ENCODE measurements at regions not wholly inside any gene's neighbourhood (a gene's known extent, or its start where the extent isn't known, plus 50 kb on each side); places are given as distances from the start of the nearest gene placed in this dataset.

DNA sequence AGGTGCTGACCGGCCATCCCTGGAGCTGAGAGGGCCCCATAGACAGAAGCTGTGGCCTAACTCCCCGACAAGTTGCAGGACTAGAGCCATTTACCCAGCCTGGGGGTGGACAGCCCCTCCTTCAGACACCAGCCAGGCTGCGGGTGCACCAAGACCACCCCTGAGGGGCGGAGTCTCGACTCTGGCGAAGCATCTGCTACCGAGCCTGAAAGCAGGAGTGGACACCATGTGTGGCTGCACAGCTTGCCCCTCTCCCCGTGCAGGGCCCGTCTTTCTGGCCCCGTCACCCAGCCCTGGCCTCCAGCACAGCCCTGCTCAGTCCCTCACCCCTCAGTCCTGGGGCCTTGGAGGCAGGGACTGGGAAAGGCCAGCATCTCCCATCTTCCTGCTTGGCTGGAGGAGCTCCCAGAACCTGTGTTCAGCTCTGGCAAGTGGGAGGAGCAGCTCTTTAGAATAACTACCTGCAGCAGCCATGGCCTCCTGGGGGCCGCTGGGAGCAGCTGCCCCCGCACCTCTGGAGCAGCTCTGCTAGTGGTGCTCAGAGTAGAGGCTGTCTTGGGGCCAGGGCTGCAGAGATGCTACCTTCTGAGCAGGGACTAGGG lies 275.8 kb downstream of the NDUFA10 start:
- Histone ChIP-seq H3K36me3 (ENCODE audit: control insufficient read depth, insufficient read depth, low read length) (no peaks in the 10 kb centered on the region), H3K4me3 (ENCODE audit: low read length) (no peak overlapping the region), H3K27ac (ENCODE audit: low read length) (no peak overlapping the region), H3K27me3 (ENCODE audit: control insufficient read depth, insufficient read depth, low read length) (no peaks in the 10 kb centered on the region), H3K4me1 (ENCODE audit: control insufficient read depth, insufficient read depth, low read length) (no peaks in the 10 kb centered on the region), H3K9me3 (ENCODE audit: control insufficient read depth, insufficient read depth, low read length) (no peaks in the 10 kb centered on the region)
- WGBS (ENCODE audit: insufficient coverage, insufficient read length), result no CpG with 5 or more reads among the region's 12 CpGs
- DNase-seq (ENCODE audit: low read depth, low spot score), result no peak

DNA sequence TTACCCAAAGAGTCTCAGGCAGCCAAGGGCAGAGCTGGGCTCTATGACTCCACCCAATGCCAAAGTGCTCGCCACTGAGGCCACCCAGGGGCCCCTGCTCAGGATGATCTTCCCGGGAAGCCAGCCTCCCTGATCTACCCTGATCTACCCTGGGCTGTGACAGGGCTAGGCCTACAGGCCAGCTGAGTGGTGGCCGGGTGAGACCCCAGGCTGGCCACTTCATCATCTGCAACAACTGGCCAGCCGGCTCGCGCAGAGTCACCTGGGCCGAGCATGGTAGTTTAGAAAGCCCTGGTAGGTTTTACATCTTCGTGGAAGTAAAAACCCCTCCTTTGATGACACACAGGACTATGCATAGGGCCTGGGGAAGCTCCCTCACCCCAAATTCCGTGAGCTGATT lies 276.3 kb downstream of the NDUFA10 start:
- no CpG with 5 or more reads among the region's 9 CpGs for WGBS (ENCODE audit: insufficient coverage, insufficient read length)
- Histone ChIP-seq H3K4me1 (ENCODE audit: control insufficient read depth, insufficient read depth, low read length) (no peaks in the 10 kb centered on the region), H3K4me3 (ENCODE audit: low read length) (no peak overlapping the region), H3K9me3 (ENCODE audit: control insufficient read depth, insufficient read depth, low read length) (no peaks in the 10 kb centered on the region), H3K36me3 (ENCODE audit: control insufficient read depth, insufficient read depth, low read length) (no peaks in the 10 kb centered on the region), H3K27ac (ENCODE audit: low read length) (no peak overlapping the region), H3K27me3 (ENCODE audit: control insufficient read depth, insufficient read depth, low read length) (no peaks in the 10 kb centered on the region)
- no peak for DNase-seq (ENCODE audit: low read depth, low spot score)

GRCh38 chr2:239747771-239748170 lies 277.4 kb downstream of the NDUFA10 start:
- H3K4me3 ChIP-seq (ENCODE audit: low read length), result no peak overlapping the region
- H3K27ac ChIP-seq (ENCODE audit: low read length), result no peak overlapping the region
- DNase-seq (ENCODE audit: low read depth, low spot score), result no peak
- no peaks in the 10 kb centered on the region for H3K4me1 ChIP-seq (ENCODE audit: control insufficient read depth, insufficient read depth, low read length)
- no CpG with 5 or more reads among the region's 5 CpGs for WGBS (ENCODE audit: insufficient coverage, insufficient read length)
- H3K27me3 ChIP-seq (ENCODE audit: control insufficient read depth, insufficient read depth, low read length), result no peaks in the 10 kb centered on the region
- H3K9me3 ChIP-seq (ENCODE audit: control insufficient read depth, insufficient read depth, low read length), result no peaks in the 10 kb centered on the region
- no peaks in the 10 kb centered on the region for H3K36me3 ChIP-seq (ENCODE audit: control insufficient read depth, insufficient read depth, low read length)

GRCh38 chr2:239747274-239747673 lies 277.9 kb downstream of the NDUFA10 start:
- DNase-seq (ENCODE audit: low read depth, low spot score), result no peak
- H3K27me3 ChIP-seq (ENCODE audit: control insufficient read depth, insufficient read depth, low read length), result no peaks in the 10 kb centered on the region
- H3K36me3 ChIP-seq (ENCODE audit: control insufficient read depth, insufficient read depth, low read length), result no peaks in the 10 kb centered on the region

DNA sequence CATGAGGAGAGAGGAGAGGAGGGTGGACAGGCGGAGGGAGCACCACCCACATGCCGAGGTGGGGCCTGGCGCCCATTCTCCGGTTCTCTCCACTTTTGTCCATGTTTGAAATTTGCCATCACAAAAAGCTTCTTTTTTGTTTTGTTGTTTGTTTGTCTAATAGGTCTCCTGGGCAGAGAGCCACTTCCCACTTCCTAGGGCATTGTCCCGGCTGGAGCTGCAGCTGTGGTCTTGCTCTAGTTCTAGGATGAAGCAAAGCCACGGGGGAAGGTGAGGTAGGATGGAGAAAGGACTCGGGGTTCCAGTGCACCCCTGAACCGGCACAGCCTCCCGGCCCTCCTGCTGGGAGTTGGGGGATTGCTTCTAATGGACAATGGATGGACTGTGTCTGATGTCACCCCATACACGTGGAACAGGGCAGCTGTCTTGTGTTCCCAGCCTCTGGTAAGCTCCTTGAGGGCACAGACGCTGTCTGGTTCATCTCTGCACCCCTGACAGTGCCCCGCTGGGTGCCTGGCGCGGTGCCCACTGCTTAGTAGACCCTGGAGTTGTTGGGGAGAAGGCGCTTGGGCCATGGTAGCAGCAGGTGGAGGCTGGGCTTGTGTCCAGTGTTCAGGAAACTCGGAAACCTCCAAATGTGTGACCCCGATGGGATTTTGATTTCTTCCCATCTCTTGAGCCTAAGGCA lies 278.4 kb downstream of the NDUFA10 start:
- DNase-seq (ENCODE audit: low read depth, low spot score), result no peak
- H3K27ac ChIP-seq (ENCODE audit: low read length), result no peak overlapping the region
- no peaks in the 10 kb centered on the region for H3K27me3 ChIP-seq (ENCODE audit: control insufficient read depth, insufficient read depth, low read length)
- H3K9me3 ChIP-seq (ENCODE audit: control insufficient read depth, insufficient read depth, low read length), result no peaks in the 10 kb centered on the region
- H3K36me3 ChIP-seq (ENCODE audit: control insufficient read depth, insufficient read depth, low read length), result no peaks in the 10 kb centered on the region
- WGBS (ENCODE audit: insufficient coverage, insufficient read length), result no CpG with 5 or more reads among the region's 17 CpGs
- H3K4me3 ChIP-seq (ENCODE audit: low read length), result no peak overlapping the region
- no peaks in the 10 kb centered on the region; the same call in 1 of the 2 replicates for H3K4me1 ChIP-seq (ENCODE audit: control insufficient read depth, insufficient read depth, low read length)

More at GRCh38 chr2:239747274-239747673, 277.9 kb downstream of the NDUFA10 start:
- no peak overlapping the region for H3K4me3 ChIP-seq (ENCODE audit: low read length)
- no peak overlapping the region for H3K27ac ChIP-seq (ENCODE audit: low read length)
- H3K9me3 ChIP-seq (ENCODE audit: control insufficient read depth, insufficient read depth, low read length), result no peaks in the 10 kb centered on the region
- H3K4me1 ChIP-seq (ENCODE audit: control insufficient read depth, insufficient read depth, low read length), result no peaks in the 10 kb centered on the region; the same call in 1 of the 2 replicates
- no CpG with 5 or more reads among the region's 16 CpGs for WGBS (ENCODE audit: insufficient coverage, insufficient read length)

GRCh38 chr2:239745386-239746227 lies 279.5 kb downstream of the NDUFA10 start:
- WGBS (ENCODE audit: insufficient coverage, insufficient read length), result no CpG with 5 or more reads among the region's 24 CpGs
- no peaks in the 10 kb centered on the region for H3K9me3 ChIP-seq (ENCODE audit: control insufficient read depth, insufficient read depth, low read length)
- H3K36me3 ChIP-seq (ENCODE audit: control insufficient read depth, insufficient read depth, low read length), result no peaks in the 10 kb centered on the region
- H3K27ac ChIP-seq (ENCODE audit: low read length), result no peak overlapping the region
- no peaks in the 10 kb centered on the region; the same call in 1 of the 2 replicates for H3K4me1 ChIP-seq (ENCODE audit: control insufficient read depth, insufficient read depth, low read length)
- DNase-seq (ENCODE audit: low read depth, low spot score), result no peak
- H3K4me3 ChIP-seq (ENCODE audit: low read length), result no peak overlapping the region
- H3K27me3 ChIP-seq (ENCODE audit: control insufficient read depth, insufficient read depth, low read length), result no peaks in the 10 kb centered on the region

- no peaks in the 10 kb centered on the region for H3K36me3 ChIP-seq (ENCODE audit: control insufficient read depth, insufficient read depth, low read length)
- no peaks in the 10 kb centered on the region for H3K9me3 ChIP-seq (ENCODE audit: control insufficient read depth, insufficient read depth, low read length)
- H3K27ac ChIP-seq (ENCODE audit: low read length), result no peak overlapping the region
- DNase-seq (ENCODE audit: low read depth, low spot score), result no peak
- no CpG with 5 or more reads among the region's 22 CpGs for WGBS (ENCODE audit: insufficient coverage, insufficient read length)
- no peaks in the 10 kb centered on the region for H3K27me3 ChIP-seq (ENCODE audit: control insufficient read depth, insufficient read depth, low read length)
- H3K4me1 ChIP-seq (ENCODE audit: control insufficient read depth, insufficient read depth, low read length), result no peaks in the 10 kb centered on the region; the same call in 1 of the 2 replicates
- no peak overlapping the region for H3K4me3 ChIP-seq (ENCODE audit: low read length)
Measured at GRCh38 chr2:239744706-239745340, 280.3 kb downstream of the NDUFA10 start.

DNA sequence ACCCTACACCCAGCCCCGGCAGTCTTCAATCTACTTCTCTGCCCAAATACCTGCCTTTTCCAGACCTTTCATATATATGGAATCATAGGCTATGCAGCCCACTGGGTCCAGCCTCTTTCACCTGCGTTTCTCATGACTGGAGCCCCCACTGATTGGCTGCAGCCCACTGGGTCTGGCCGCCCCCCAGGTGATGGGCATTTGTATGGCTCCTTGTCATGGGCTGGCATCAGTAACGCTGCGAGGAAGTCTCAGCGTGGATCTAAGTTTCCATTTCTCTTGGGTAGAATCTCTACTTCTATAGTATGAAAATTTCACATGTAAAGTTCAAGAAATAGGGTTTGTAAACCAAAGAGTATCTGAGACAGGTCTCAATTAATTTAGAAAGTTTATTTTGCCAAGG lies 281.9 kb downstream of the NDUFA10 start:
- no peak overlapping the region for H3K27ac ChIP-seq (ENCODE audit: low read length)
- no CpG with 5 or more reads among the region's 6 CpGs for WGBS (ENCODE audit: insufficient coverage, insufficient read length)

GRCh38 chr2:239742377-239742776 lies 282.8 kb downstream of the NDUFA10 start:
- no CpG with 5 or more reads among the region's 15 CpGs for WGBS (ENCODE audit: insufficient coverage, insufficient read length)
- no peaks in the 10 kb centered on the region for H3K9me3 ChIP-seq (ENCODE audit: control insufficient read depth, insufficient read depth, low read length)
- no peaks in the 10 kb centered on the region for H3K27me3 ChIP-seq (ENCODE audit: control insufficient read depth, insufficient read depth, low read length)
- no peak overlapping the region for H3K4me3 ChIP-seq (ENCODE audit: low read length)
- no peak overlapping the region for H3K27ac ChIP-seq (ENCODE audit: low read length)
- H3K4me1 ChIP-seq (ENCODE audit: control insufficient read depth, insufficient read depth, low read length), result no peaks in the 10 kb centered on the region; the same call in 1 of the 2 replicates
- DNase-seq (ENCODE audit: low read depth, low spot score), result no peak
- H3K36me3 ChIP-seq (ENCODE audit: control insufficient read depth, insufficient read depth, low read length), result no peaks in the 10 kb centered on the region

More for the DNA sequence above, 281.9 kb downstream of the NDUFA10 start:
- Histone ChIP-seq H3K36me3 (ENCODE audit: control insufficient read depth, insufficient read depth, low read length) (no peaks in the 10 kb centered on the region), H3K4me3 (ENCODE audit: low read length) (no peak overlapping the region), H3K4me1 (ENCODE audit: control insufficient read depth, insufficient read depth, low read length) (no peaks in the 10 kb centered on the region; the same call in 1 of the 2 replicates), H3K27me3 (ENCODE audit: control insufficient read depth, insufficient read depth, low read length) (no peaks in the 10 kb centered on the region), H3K9me3 (ENCODE audit: control insufficient read depth, insufficient read depth, low read length) (no peaks in the 10 kb centered on the region)
- no peak for DNase-seq (ENCODE audit: low read depth, low spot score)

- WGBS (ENCODE audit: insufficient coverage, insufficient read length), result no CpG with 5 or more reads among the region's 8 CpGs
- no peaks in the 10 kb centered on the region; the same call in 1 of the 2 replicates for H3K4me1 ChIP-seq (ENCODE audit: control insufficient read depth, insufficient read depth, low read length)
- no peak overlapping the region for H3K27ac ChIP-seq (ENCODE audit: low read length)
- no peak overlapping the region for H3K4me3 ChIP-seq (ENCODE audit: low read length)
- no peaks in the 10 kb centered on the region for H3K27me3 ChIP-seq (ENCODE audit: control insufficient read depth, insufficient read depth, low read length)
- H3K36me3 ChIP-seq (ENCODE audit: control insufficient read depth, insufficient read depth, low read length), result no peaks in the 10 kb centered on the region
- H3K9me3 ChIP-seq (ENCODE audit: control insufficient read depth, insufficient read depth, low read length), result no peaks in the 10 kb centered on the region
- no peak for DNase-seq (ENCODE audit: low read depth, low spot score)
Measured at GRCh38 chr2:239739206-239739605, 285.9 kb downstream of the NDUFA10 start.
